Activated CD4-positive, alpha-beta T cell treated with anti-CD3 and anti-CD28 coated beads, Interleukin-2, Interleukin-6, amounts not matched to agents 100 ng/mL and 50 ng/mL, durations not matched to agents 16 hours and 8 hours (primary cell): ENCODE measurements at regions not wholly inside any gene's neighbourhood (a gene's known extent, or its start where the extent isn't known, plus 50 kb on each side); places are given as distances from the start of the nearest gene placed in this dataset.
"Not testable (repeated sequence)": the region's sequence is repeated elsewhere in the genome, so short reads cannot be mapped to it uniquely, and the experiment has no call there.

Source experiments
- DNase-seq: peaks from one replicate; pipeline ENCODE4 v3.0.0-alpha.2; 2020

- DNase-seq, result no peak
These were observed 87.5 kb upstream of the ALKAL2 start for GRCh38 chr2:375270-375955.

GRCh38 chr2:368386-368785 is 80.5 kb upstream of the ALKAL2 start:
- no peak for DNase-seq

DNA sequence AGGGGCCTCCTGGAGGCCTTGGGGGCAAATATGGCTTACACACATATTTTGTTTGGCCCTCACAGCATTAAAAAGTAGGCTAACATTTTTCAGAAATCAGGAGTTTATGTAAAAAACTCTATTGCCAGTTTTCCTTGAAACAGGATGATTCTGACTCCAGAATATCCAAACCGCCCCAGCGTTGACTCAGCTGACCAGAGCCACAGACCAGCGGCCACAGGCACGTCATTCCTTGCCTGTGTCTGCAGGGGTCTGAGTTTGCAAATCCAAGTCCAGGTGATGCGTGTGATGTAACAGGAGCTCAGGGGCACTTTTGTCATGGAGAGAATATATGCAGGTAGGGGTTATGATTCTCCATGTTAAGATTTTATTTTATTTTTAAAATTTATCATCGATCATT is 79.4 kb upstream of the ALKAL2 start:
- no peak for DNase-seq

DNA sequence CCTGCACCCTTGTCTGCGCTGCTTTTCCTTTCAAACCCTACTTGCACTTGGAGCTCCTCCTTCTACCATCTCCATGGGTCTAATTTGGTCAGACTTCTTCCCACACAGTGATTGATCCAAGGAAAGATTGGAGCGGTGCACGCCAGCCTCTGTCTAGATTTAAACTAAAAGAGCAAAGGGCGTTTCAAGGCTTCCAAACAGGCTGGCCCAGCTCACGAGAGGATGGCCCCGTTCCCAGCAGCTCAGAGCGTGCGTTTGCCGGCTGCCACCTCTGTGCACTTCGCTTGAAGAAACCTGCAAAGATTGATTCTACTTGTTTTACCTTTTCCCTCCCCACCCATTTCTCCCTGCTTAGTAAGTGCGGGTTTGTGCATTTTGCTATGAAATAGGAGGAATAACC is 78.8 kb upstream of the ALKAL2 start:
- no peak for DNase-seq

DNA sequence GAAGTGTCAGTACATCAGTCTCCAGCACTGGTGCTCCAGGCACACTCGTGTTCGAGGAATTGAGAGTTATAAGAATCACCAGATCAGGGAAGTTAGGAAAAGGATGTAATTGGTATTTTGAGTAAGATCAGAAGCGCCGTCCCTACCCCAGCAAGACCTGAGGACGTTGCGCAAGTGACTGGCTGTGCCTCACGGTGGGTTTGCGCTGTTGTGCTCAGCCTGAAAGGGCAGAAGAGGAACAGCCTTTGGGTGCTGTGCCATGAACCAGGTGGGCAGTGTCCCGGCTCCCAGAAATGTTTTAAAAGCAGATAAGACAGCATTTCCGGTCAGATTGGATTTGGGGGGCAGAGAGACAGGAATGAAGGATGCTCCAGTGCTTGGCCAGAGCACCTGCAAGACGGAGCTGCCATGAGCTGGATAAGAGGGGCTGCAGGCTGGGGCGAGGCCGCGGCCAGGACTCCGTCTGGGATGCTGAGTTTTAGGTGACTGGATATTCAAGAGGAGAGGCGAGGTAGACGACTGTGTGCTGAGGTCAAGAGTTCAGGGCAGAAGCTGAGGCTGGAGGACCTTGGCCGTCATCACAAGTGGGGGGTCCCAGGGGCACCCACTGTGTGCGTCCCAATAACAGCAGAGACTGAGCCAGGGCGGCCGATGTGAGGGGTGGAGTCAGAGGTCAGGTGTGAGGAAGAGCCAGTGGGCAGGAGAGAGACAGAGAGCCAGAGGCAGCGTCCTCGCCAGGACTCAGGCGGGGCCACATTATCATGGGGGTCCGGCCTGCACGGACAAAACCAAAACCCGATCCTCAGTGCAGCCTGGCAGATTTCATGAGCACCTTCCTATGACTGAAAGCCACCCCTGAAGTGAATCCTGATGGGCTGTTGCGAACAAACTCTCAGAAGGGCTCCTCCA is 77.7 kb upstream of the ALKAL2 start:
- no peak for DNase-seq

- DNase-seq, result no peak
These were observed 76.1 kb upstream of the ALKAL2 start for GRCh38 chr2:363824-364470.

DNA sequence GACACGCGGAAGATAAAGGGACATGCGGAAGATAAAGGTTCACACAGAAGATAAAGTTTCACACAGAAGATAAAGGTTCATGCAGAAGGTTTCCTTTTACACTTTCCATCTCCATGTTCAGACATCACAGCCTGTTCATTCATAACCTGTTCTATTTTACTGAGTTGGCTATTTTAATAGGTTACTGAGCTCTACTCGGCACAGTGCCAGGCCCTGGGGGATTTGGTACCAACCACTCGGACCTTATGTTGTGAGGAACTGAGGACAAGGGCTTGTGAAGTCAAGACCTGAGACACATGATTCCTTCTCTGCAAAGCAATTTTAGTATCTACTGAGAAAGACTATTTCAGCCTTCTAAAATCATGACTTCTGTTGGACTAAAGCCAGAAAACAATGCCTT is 75.0 kb upstream of the ALKAL2 start:
- DNase-seq, result no peak

- no peak for DNase-seq
These were observed 72.2 kb upstream of the ALKAL2 start for GRCh38 chr2:360124-360523.

DNA sequence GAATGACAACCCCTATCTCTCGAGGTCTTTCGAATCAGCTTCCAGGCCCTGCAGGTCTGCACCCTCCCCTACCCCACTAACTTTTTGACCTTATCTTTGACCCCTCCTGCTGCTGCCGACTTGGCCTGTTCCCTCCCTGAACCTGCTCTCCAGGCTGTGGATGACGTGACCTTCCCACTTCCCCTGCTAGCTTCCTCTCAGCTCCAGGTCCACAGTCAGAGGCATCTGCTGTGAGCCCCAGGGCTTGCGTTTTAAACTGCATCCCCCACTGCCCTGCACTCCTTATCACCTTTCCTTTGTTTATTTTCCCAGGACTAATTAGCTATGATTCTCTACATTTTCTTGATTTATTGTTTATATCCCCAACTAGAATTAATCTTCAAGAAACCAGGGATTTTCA is 71.2 kb upstream of the ALKAL2 start:
- no peak for DNase-seq

DNA sequence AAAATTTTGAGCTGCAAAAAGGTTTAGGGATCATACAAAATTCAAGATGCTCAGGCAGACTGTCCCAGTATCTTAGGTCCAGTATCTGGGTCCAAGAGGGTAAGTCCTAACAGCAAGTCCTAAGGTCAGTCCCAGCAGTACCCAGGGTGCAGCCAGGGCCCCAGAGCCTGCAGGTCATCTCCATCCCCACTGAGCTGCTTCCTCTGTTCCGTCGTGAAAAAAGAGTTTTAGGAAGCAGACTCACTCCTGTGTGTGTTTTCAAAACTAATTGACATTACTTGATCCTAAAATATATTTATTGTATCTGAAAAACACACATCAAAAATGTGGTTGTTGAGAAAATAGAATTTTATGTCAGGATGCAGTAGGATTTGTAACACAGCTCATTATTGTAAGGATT is 69.9 kb upstream of the ALKAL2 start:
- no peak for DNase-seq

DNA sequence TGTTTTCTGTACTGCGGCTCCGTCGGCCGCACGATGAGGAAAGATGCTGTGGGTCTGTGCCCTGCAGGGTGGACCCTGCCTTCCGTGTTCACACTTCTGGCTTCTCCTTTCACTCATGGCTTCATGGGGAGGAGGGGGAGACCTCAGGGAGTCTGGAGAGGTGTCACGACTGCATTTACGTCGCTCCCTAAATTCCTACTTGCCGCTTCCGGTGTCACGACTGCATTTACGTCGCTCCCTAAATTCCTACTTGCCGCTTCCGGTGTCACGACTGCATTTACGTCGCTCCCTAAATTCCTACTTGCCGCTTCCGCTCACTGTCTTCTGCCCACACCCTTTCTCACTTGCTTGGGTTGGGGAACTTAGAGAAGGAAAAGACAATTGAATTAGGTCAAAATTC is 68.4 kb upstream of the ALKAL2 start:
- not testable (repeated sequence) for DNase-seq

GRCh38 chr2:355773-356172 is 67.9 kb upstream of the ALKAL2 start:
- DNase-seq, result no peak

GRCh38 chr2:352696-353095 is 64.8 kb upstream of the ALKAL2 start:
- no peak for DNase-seq

DNA sequence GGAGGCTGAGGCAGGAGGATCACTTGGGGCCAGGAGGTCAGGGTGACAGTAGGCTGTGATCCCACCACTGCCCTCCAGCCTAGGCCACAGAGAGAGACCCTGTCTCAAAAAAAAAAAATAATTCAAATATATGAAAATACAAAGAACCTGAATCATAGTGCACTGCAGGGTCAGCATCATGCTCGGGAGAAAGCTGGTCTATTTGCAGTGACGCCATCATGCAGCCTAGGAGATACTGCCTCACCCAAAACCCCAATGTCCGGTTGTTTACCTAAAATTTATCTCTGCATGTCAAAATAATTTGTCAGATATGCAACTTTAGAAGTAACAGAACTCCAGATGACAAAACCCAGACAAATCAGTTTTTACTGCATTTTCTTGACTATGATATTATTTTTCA is 61.5 kb upstream of the ALKAL2 start:
- DNase-seq, result no peak

DNA sequence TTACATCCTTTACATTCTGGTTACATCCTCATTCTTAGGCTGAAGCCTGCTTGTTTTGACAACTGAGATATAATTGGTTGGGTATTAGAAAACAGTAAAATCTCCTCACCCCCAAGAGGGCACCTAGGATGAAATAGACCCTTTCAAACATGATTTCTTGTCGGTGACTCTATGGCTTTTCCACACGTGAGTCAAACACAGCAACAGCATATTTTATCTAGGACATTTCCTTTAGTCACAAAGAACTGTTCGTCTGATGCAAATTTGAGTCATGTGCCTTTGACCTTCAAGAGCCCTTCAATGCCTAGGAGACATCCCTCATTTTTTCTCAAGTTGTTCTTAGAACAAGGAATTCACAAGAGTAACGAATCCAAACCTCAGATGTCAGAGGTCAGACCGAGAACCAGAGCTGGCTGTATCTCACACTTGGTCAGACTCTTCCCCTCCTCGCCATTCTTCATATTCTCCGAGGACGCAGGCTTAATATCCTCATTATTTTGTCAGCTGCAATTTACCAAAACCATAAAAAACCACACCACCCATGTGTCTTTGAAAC is 60.5 kb upstream of the ALKAL2 start:
- no peak for DNase-seq

DNA sequence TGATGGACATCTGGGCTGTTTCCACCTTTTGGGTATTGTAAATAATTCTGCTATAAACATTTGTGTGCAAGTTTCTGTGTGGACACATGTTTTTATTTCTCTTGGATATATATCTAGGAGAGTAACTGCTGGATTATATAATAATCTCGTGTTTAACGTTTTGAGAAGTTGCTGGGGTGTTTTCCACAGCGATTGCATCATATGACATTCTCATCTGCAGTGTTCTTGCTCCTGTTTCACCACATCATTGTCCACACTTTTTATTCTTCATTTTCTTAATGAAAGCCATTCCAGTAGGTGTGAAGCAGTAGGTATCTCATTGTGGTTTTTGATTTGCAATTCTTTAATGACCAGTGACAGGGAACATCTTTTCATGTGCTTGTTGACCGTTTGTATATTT is 56.9 kb upstream of the ALKAL2 start:
- no peak for DNase-seq

- no peak for DNase-seq
These were observed 55.5 kb upstream of the ALKAL2 start for GRCh38 chr2:343355-343754.

- no peak for DNase-seq
These were observed 54.0 kb upstream of the ALKAL2 start for GRCh38 chr2:341912-342311.

GRCh38 chr2:341017-341542 is 53.2 kb upstream of the ALKAL2 start:
- no peak for DNase-seq
